ENCODE measurements at regions not wholly inside any gene's neighbourhood (a gene's known extent, or its start where the extent isn't known, plus 50 kb on each side); places are given as distances from the start of the nearest gene placed in this dataset.

DNA sequence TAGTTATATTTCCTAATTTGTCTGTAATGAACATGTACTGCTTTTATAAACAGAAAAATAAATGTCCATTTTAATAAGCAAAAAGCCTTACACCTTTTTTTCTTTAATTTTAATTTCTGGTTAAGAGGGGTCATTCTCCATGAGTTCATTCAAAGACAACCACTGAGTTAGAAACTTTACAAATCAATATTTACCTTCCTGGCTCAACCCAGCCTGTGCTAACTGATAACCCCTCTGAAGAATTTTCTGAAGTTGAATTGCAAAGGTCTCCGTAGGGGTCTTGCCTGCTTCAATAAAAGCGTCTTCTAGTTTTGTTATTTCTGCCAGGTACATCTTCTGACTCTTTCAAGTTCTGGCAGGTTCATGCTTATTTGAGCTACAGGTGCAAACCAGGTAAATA, 440.4 kb upstream of the SALL1 start:
- TF ChIP-seq CTCF (IDR thresholded peaks at IDR 0.05) (no peak), POLR2A (IDR thresholded peaks at IDR 0.05) (no peak), POLR2AphosphoS5 (IDR thresholded peaks at IDR 0.05; ENCODE audit: insufficient read depth in 1 of 2, low read depth in 1 of 2) (no peak)

Measured in vagina (tissue), 2 donors.